ENCODE measurements at regions not wholly inside any gene's neighbourhood (a gene's known extent, or its start where the extent isn't known, plus 50 kb on each side); places are given as distances from the start of the nearest gene placed in this dataset.

GRCh38 chr18:54769526-54770464 lies 58.5 kb upstream of the RAB27B start:
- Histone ChIP-seq H3K9me3 (ENCODE audit: control insufficient read depth, insufficient read depth, low read length) (no peaks in the 10 kb centered on the region), H3K36me3 (ENCODE audit: control insufficient read depth, insufficient read depth, low read length) (no peaks in the 10 kb centered on the region), H3K4me1 (ENCODE audit: control insufficient read depth, insufficient read depth, low read length) (no peaks in the 10 kb centered on the region), H3K4me3 (ENCODE audit: low read length) (no peak overlapping the region), H3K27ac (ENCODE audit: low read length) (no peak overlapping the region), H3K27me3 (ENCODE audit: control insufficient read depth, insufficient read depth, low read length) (peaks cover 3% of the 10 kb centered on the region)
- DNase-seq (no peak), ATAC-seq (no peak)
- Mint-ChIP-seq H3K9me3 (no peaks in the 10 kb centered on the region), H3K36me3 (no peaks in the 10 kb centered on the region), H3K4me1 (peaks cover 0 to 4% of the 10 kb centered on the region in 2 donors), H3K27me3 (ENCODE audit: low read depth in 2 of 2) (peaks cover 3 to 13% of the 10 kb centered on the region in 2 donors), H3K27ac (no peak overlapping the region), H3K4me3 (no peak overlapping the region)
- intact Hi-C loops (cut with micrococcal nuclease) = no loop called here
- WGBS (ENCODE audit: insufficient coverage) = 93% methylated on average over 4 of the region's 4 CpGs
- no peak for TF ChIP-seq CTCF (IDR thresholded peaks at IDR 0.05)

- no peak overlapping the region for H3K27ac Mint-ChIP-seq
- peaks cover 3% of the 10 kb centered on the region for H3K27me3 ChIP-seq (ENCODE audit: control insufficient read depth, insufficient read depth, low read length)
- no peak overlapping the region for H3K4me3 Mint-ChIP-seq
- TF ChIP-seq CTCF (IDR thresholded peaks at IDR 0.05) = no peak
- no CpG with 5 or more reads among the region's 1 CpG for WGBS (ENCODE audit: insufficient coverage)
- H3K4me1 Mint-ChIP-seq = peaks cover 0 to 5% of the 10 kb centered on the region in 2 donors
- DNase-seq (no peak), ATAC-seq (no peak)
- H3K36me3 ChIP-seq (ENCODE audit: control insufficient read depth, insufficient read depth, low read length) = no peaks in the 10 kb centered on the region
- intact Hi-C loops (cut with micrococcal nuclease) = no loop called here
- no peak overlapping the region for H3K4me3 ChIP-seq (ENCODE audit: low read length)
- no peaks in the 10 kb centered on the region for H3K27me3 Mint-ChIP-seq (ENCODE audit: low read depth in 2 of 2)
- H3K9me3 Mint-ChIP-seq = no peaks in the 10 kb centered on the region
- H3K4me1 ChIP-seq (ENCODE audit: control insufficient read depth, insufficient read depth, low read length) = no peaks in the 10 kb centered on the region
- H3K27ac ChIP-seq (ENCODE audit: low read length) = no peak overlapping the region
- H3K36me3 Mint-ChIP-seq = no peaks in the 10 kb centered on the region
- H3K9me3 ChIP-seq (ENCODE audit: control insufficient read depth, insufficient read depth, low read length) = no peaks in the 10 kb centered on the region
These were observed 56.2 kb upstream of the RAB27B start for GRCh38 chr18:54772056-54772455.

- intact Hi-C loops (cut with micrococcal nuclease) = no loop called here
These were observed 53.9 kb upstream of the RAB27B start for GRCh38 chr18:54774423-54774822.

More at GRCh38 chr18:54774423-54774822, 53.9 kb upstream of the RAB27B start:
- TF ChIP-seq CTCF (IDR thresholded peaks at IDR 0.05) = no peak
- ATAC-seq (no peak), DNase-seq (no peak)
- Mint-ChIP-seq H3K27me3 (ENCODE audit: low read depth in 2 of 2) (no peaks in the 10 kb centered on the region), H3K36me3 (no peaks in the 10 kb centered on the region), H3K4me1 (peaks cover 0 to 9% of the 10 kb centered on the region in 2 donors), H3K9me3 (no peaks in the 10 kb centered on the region), H3K4me3 (no peak overlapping the region), H3K27ac (no peak overlapping the region)
- Histone ChIP-seq H3K4me3 (ENCODE audit: low read length) (no peak overlapping the region), H3K36me3 (ENCODE audit: control insufficient read depth, insufficient read depth, low read length) (no peaks in the 10 kb centered on the region), H3K9me3 (ENCODE audit: control insufficient read depth, insufficient read depth, low read length) (no peaks in the 10 kb centered on the region), H3K27ac (ENCODE audit: low read length) (no peak overlapping the region), H3K27me3 (ENCODE audit: control insufficient read depth, insufficient read depth, low read length) (no peaks in the 10 kb centered on the region), H3K4me1 (ENCODE audit: control insufficient read depth, insufficient read depth, low read length) (no peaks in the 10 kb centered on the region)
